Neuronal stem cell (in vitro differentiated cells): ENCODE measurements at regions not wholly inside any gene's neighbourhood (a gene's known extent, or its start where the extent isn't known, plus 50 kb on each side); places are given as distances from the start of the nearest gene placed in this dataset.

Experiments
- DNase-seq: peaks from one replicate; pipeline ENCODE4 v3.0.0-alpha.2; 2013; ENCODE audit warnings: low spot score
- H2AFZ ChIP-seq: one replicate; pipeline ENCODE4 v1.6.1; 2013; ENCODE audit warnings: mild to moderate bottlenecking, low read length, inconsistent platforms
- H2AK5ac ChIP-seq: 2 replicates; pipeline ENCODE4 v1.6.1; 2013; ENCODE audit warnings: low read depth, mild to moderate bottlenecking, inconsistent platforms, low read length, moderate library complexity, mixed read lengths
- H2BK120ac ChIP-seq: 2 replicates; pipeline ENCODE4 v1.6.1; 2013; ENCODE audit warnings: low read depth, mild to moderate bottlenecking, inconsistent platforms, low read length, moderate library complexity, mixed read lengths
- H2BK12ac ChIP-seq: one replicate; pipeline ENCODE4 v1.6.1; 2013; ENCODE audit warnings: low read length, inconsistent platforms
- H2BK15ac ChIP-seq: 2 replicates; pipeline ENCODE4 v1.6.1; 2013; ENCODE audit warnings: mild to moderate bottlenecking, low read length, inconsistent platforms, mixed read lengths
- H2BK5ac ChIP-seq: one replicate; pipeline ENCODE4 v1.6.1; 2013; ENCODE audit warnings: inconsistent platforms, mild to moderate bottlenecking, low read length, moderate library complexity
- H3K14ac ChIP-seq: one replicate; pipeline ENCODE4 v1.6.1; 2013; ENCODE audit warnings: low read length, inconsistent platforms
- H3K18ac ChIP-seq: 2 replicates; pipeline ENCODE4 v1.6.1; 2013; ENCODE audit warnings: low read length, inconsistent platforms
- H3K23ac ChIP-seq: 2 replicates; pipeline ENCODE4 v1.6.1; 2013; ENCODE audit warnings: low read depth, mild to moderate bottlenecking, mixed read lengths, low read length, inconsistent platforms; ENCODE audit not compliant: poor library complexity
- H3K27ac ChIP-seq: replicated peaks from 3 replicates; pipeline ENCODE4 v1.5.1; 2013; ENCODE audit warnings: low read length, inconsistent platforms
- H3K27me3 ChIP-seq, 3 experiments: 2 replicates each; pipeline ENCODE4 v1.6.1; 2013; ENCODE audit warnings: low read length in 3 of 3, mild to moderate bottlenecking in 2 of 3, inconsistent platforms in 1 of 3, low read depth in 1 of 3, mixed read lengths in 1 of 3, moderate library complexity in 1 of 3; ENCODE audit not compliant: control insufficient read depth in 3 of 3, insufficient read depth in 3 of 3
- H3K36me3 ChIP-seq, 2 donors: replicated peaks in 1 of 2; 2 replicates each; pipeline ENCODE4 v1.6.1; 2013; ENCODE audit warnings: low read length in 2 of 2; ENCODE audit not compliant: control insufficient read depth in 2 of 2, insufficient read depth in 2 of 2
- H3K4ac ChIP-seq: 2 replicates; pipeline ENCODE4 v1.6.1; 2013; ENCODE audit warnings: inconsistent platforms, mild to moderate bottlenecking, low read length, moderate library complexity
- H3K4me1 ChIP-seq, 2 donors: 1 replicate in 1 of 2; 2 replicates in 1 of 2; pipeline ENCODE4 v1.6.1; 2013; ENCODE audit warnings: low read length in 2 of 2, low read depth in 1 of 2; ENCODE audit not compliant: control insufficient read depth in 2 of 2, insufficient read depth in 1 of 2
- H3K4me2 ChIP-seq: one replicate; pipeline ENCODE4 v1.6.1; 2013; ENCODE audit warnings: mild to moderate bottlenecking, low read length, inconsistent platforms; ENCODE audit not compliant: insufficient read depth, poor library complexity, severe bottlenecking
- H3K4me3 ChIP-seq, 2 donors: 2 replicates each; pipeline ENCODE4 v1.5.1; 2013; ENCODE audit warnings: low read length in 2 of 2, mild to moderate bottlenecking in 2 of 2, inconsistent platforms in 1 of 2, moderate library complexity in 1 of 2
- H3K79me1 ChIP-seq: one replicate; pipeline ENCODE4 v1.6.1; 2013; ENCODE audit warnings: low read depth, mild to moderate bottlenecking, inconsistent platforms, low read length, moderate library complexity
- H3K9ac ChIP-seq: one replicate; pipeline ENCODE4 v1.6.1; 2013; ENCODE audit warnings: mild to moderate bottlenecking, low read depth, low read length, inconsistent platforms; ENCODE audit not compliant: poor library complexity
- H3K9me3 ChIP-seq, 2 donors: replicated peaks in 1 of 2; 2 replicates each; pipeline versions ENCODE3 to v1.6.1; 2013; ENCODE audit warnings: low read length in 2 of 2, mild to moderate bottlenecking in 2 of 2, inconsistent platforms in 1 of 2, low read depth in 1 of 2, mixed read lengths in 1 of 2, moderate library complexity in 1 of 2; ENCODE audit not compliant: control insufficient read depth in 2 of 2, insufficient read depth in 1 of 2
- H4K8ac ChIP-seq: one replicate; pipeline ENCODE4 v1.6.1; 2013; ENCODE audit warnings: low read depth, mild to moderate bottlenecking, inconsistent platforms, low read length, moderate library complexity
- H4K91ac ChIP-seq: one replicate; pipeline ENCODE4 v1.6.1; 2013; ENCODE audit warnings: low read length, low read depth, mild to moderate bottlenecking, inconsistent platforms; ENCODE audit not compliant: poor library complexity
- WGBS, 2 donors: extraction: QIAGEN DNeasy Blood & Tissue Kit; methylation state at CpG; one replicate each; pipeline ENCODE4 v1.1.7; 2013; ENCODE audit warnings: missing lambda C conversion rate in 2 of 2, mixed read lengths in 1 of 2; ENCODE audit not compliant: insufficient read length in 2 of 2, insufficient replicate concordance in 1 of 2; ENCODE audit errors: extremely low coverage in 2 of 2; 5-methylcytosine and 5-hydroxymethylcytosine counted together

DNA sequence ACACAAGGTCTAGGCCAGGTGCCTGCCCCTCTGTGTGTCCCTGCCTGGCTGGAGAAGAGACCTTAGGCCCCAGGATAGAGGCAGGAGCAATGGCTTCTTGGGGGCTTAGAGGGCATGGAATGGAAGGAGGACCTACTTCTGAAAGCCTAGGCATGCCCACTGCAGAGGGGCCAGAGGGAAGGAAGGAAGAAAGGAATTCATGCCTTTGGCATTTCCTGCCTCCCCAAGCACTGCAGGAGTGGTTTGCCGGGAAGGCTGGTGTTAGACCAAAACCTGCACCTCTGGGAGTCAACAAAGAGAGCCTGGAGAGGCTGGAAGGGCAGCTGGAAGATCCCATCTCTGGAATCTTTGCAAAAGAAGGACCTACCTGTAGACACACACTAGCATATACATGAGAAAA, 50.7 kb upstream of the KCNE2 start:
- no CpG with 5 or more reads among the region's 1 CpG for WGBS, 2 donors

More for the DNA sequence above, 50.7 kb upstream of the KCNE2 start:
- H2BK5ac ChIP-seq = no peak overlapping the region
- H2BK120ac ChIP-seq = no peak overlapping the region
- H2AFZ ChIP-seq = no peak overlapping the region
- H3K27ac ChIP-seq = no peak overlapping the region
- H3K9me3 ChIP-seq = no peaks in the 10 kb centered on the region
- no peak overlapping the region for H2BK15ac ChIP-seq
- no peak overlapping the region for H3K14ac ChIP-seq
- no peak overlapping the region for H3K9ac ChIP-seq
- no peaks in the 10 kb centered on the region for H3K4me1 ChIP-seq
- no peak overlapping the region for H3K4me2 ChIP-seq
- no peak for DNase-seq
- H4K8ac ChIP-seq = no peak overlapping the region
- H3K4ac ChIP-seq = no peak overlapping the region
- no peaks in the 10 kb centered on the region for H3K79me1 ChIP-seq
- no peak overlapping the region for H3K18ac ChIP-seq
- no peak overlapping the region for H2AK5ac ChIP-seq
- H3K27me3 ChIP-seq = no peaks in the 10 kb centered on the region
- no peak overlapping the region for H2BK12ac ChIP-seq
- no peaks in the 10 kb centered on the region for H3K36me3 ChIP-seq
- H4K91ac ChIP-seq = no peak overlapping the region
- no peak overlapping the region for H3K4me3 ChIP-seq
- H3K23ac ChIP-seq = no peak overlapping the region
